ENCODE measurements at regions not wholly inside any gene's neighbourhood (a gene's known extent, or its start where the extent isn't known, plus 50 kb on each side); places are given as distances from the start of the nearest gene placed in this dataset.
"Not testable (repeated sequence)": the region's sequence is repeated elsewhere in the genome, so short reads cannot be mapped to it uniquely, and the experiment has no call there.

GRCh38 chr12:60684988-60685655, 1089.3 kb downstream of the SLC16A7 start:
- intact Hi-C loops (cut with micrococcal nuclease), result no loop called here

- intact Hi-C loops (cut with micrococcal nuclease), result no loop called here
Observed at GRCh38 chr12:60689137-60689536, 1093.3 kb downstream of the SLC16A7 start.

GRCh38 chr12:60693019-60693626, 1097.3 kb downstream of the SLC16A7 start:
- intact Hi-C loops (cut with micrococcal nuclease), result no loop called here

- intact Hi-C loops (cut with micrococcal nuclease), result no loop called here
Observed at GRCh38 chr12:60704171-60704914, 1108.5 kb downstream of the SLC16A7 start.

GRCh38 chr12:60710246-60710645, 1114.4 kb downstream of the SLC16A7 start:
- intact Hi-C loops (cut with micrococcal nuclease), result no loop called here

- intact Hi-C loops (cut with micrococcal nuclease), result no loop called here
Observed at GRCh38 chr12:60714141-60714900, 1118.5 kb downstream of the SLC16A7 start.

- intact Hi-C loops (cut with micrococcal nuclease), result no loop called here
Observed at GRCh38 chr12:60724475-60724874, 1128.6 kb downstream of the SLC16A7 start.

- intact Hi-C loops (cut with micrococcal nuclease), result no loop called here
Observed at GRCh38 chr12:60724984-60725383, 1129.2 kb downstream of the SLC16A7 start.

GRCh38 chr12:60752589-60752988, 1156.8 kb downstream of the SLC16A7 start:
- intact Hi-C loops (cut with micrococcal nuclease), result no loop called here

GRCh38 chr12:60758224-60758623, 1162.4 kb downstream of the SLC16A7 start:
- intact Hi-C loops (cut with micrococcal nuclease), result no loop called here

- intact Hi-C loops (cut with micrococcal nuclease), result no loop called here
Observed at GRCh38 chr12:60760965-60761364, 1165.1 kb downstream of the SLC16A7 start.

- intact Hi-C loops (cut with micrococcal nuclease), result not testable (repeated sequence)
Observed at GRCh38 chr12:60801166-60801565, 1205.3 kb downstream of the SLC16A7 start.

GRCh38 chr12:60803147-60803546, 1207.3 kb downstream of the SLC16A7 start:
- intact Hi-C loops (cut with micrococcal nuclease), result no loop called here

GRCh38 chr12:60805364-60805763, 1209.5 kb downstream of the SLC16A7 start:
- intact Hi-C loops (cut with micrococcal nuclease), result no loop called here

GRCh38 chr12:60819794-60820193, 1224.0 kb downstream of the SLC16A7 start:
- intact Hi-C loops (cut with micrococcal nuclease), result no loop called here

- intact Hi-C loops (cut with micrococcal nuclease), result no loop called here
Observed at GRCh38 chr12:60822580-60822979, 1226.8 kb downstream of the SLC16A7 start.

GRCh38 chr12:60830381-60830780, 1234.6 kb downstream of the SLC16A7 start:
- intact Hi-C loops (cut with micrococcal nuclease), result no loop called here

- intact Hi-C loops (cut with micrococcal nuclease), result no loop called here
Observed at GRCh38 chr12:60832290-60832689, 1236.5 kb downstream of the SLC16A7 start.

GRCh38 chr12:60834372-60834771, 1238.5 kb downstream of the SLC16A7 start:
- intact Hi-C loops (cut with micrococcal nuclease), result no loop called here

GRCh38 chr12:60834806-60835205, 1239.0 kb downstream of the SLC16A7 start:
- intact Hi-C loops (cut with micrococcal nuclease), result no loop called here

- intact Hi-C loops (cut with micrococcal nuclease), result no loop called here
Observed at GRCh38 chr12:60836651-60837050, 1240.8 kb downstream of the SLC16A7 start.

- intact Hi-C loops (cut with micrococcal nuclease), result no loop called here
Observed at GRCh38 chr12:60842181-60842580, 1246.4 kb downstream of the SLC16A7 start.

Data from T-helper 1 cell treated with Interleukin-12 subunit alpha and Interleukin-12 subunit beta and Interleukin-4 antibody, amounts not matched to agents 30 ng/mL and 1 ng/mL, for 36 hours (primary cell).